NT2/D1 (cell line): ENCODE measurements at regions not wholly inside any gene's neighbourhood (a gene's known extent, or its start where the extent isn't known, plus 50 kb on each side); places are given as distances from the start of the nearest gene placed in this dataset.

ENCODE experiments used
- DNase-seq: peaks from one replicate; pipeline ENCODE4 v3.0.0-alpha.2; 2011; ENCODE audit warnings: low read depth, low spot score
- H3K27me3 ChIP-seq: 2 replicates; pipeline ENCODE4 v1.6.0; 2011; ENCODE audit warnings: mild to moderate bottlenecking; ENCODE audit not compliant: insufficient read length, insufficient read depth
- H3K36me3 ChIP-seq: 2 replicates; pipeline ENCODE4 v1.6.1; 2011; ENCODE audit warnings: mild to moderate bottlenecking, low read length, mixed read lengths; ENCODE audit not compliant: insufficient read depth, insufficient read length
- H3K4me1 ChIP-seq: 2 replicates; pipeline ENCODE4 v1.5.1; 2011; ENCODE audit not compliant: insufficient read depth, insufficient read length
- H3K4me3 ChIP-seq: 2 replicates; pipeline ENCODE4 v1.5.1; 2011; ENCODE audit warnings: low read depth; ENCODE audit not compliant: insufficient read length
- H3K9ac ChIP-seq: 2 replicates; pipeline ENCODE4 v1.6.0; 2011; ENCODE audit warnings: low read depth; ENCODE audit not compliant: insufficient read length
- H3K9me3 ChIP-seq: 2 replicates; pipeline ENCODE4 v1.5.1; 2011; ENCODE audit warnings: mild to moderate bottlenecking, low read length; ENCODE audit not compliant: insufficient read depth
- SUZ12 ChIP-seq: IDR thresholded peaks from 2 replicates; pipeline ENCODE4 v1.6.1; 2011; ENCODE audit not compliant: insufficient read length, insufficient read depth; ENCODE audit errors: extremely low read depth
- YY1 ChIP-seq: IDR thresholded peaks from 2 replicates; pipeline ENCODE4 v1.6.1; 2011; ENCODE audit not compliant: insufficient read length, insufficient read depth
- ZNF274 ChIP-seq: IDR thresholded peaks from 2 replicates; pipeline ENCODE4 v1.6.1; 2011; ENCODE audit warnings: mild to moderate bottlenecking, low read depth, low read length

- Histone ChIP-seq H3K4me3 (no peak overlapping the region), H3K27me3 (no peaks in the 10 kb centered on the region), H3K9ac (no peak overlapping the region), H3K36me3 (no peaks in the 10 kb centered on the region), H3K9me3 (no peaks in the 10 kb centered on the region), H3K4me1 (no peaks in the 10 kb centered on the region)
- no peak for DNase-seq
- TF ChIP-seq YY1 = no peak
- TF ChIP-seq ZNF274 = no peak
- TF ChIP-seq SUZ12 = no peak
These were observed 215.1 kb downstream of the SEC61B start for GRCh38 chr9:99437145-99437544.

- Histone ChIP-seq H3K27me3 (no peaks in the 10 kb centered on the region), H3K36me3 (no peaks in the 10 kb centered on the region), H3K4me3 (no peak overlapping the region), H3K9me3 (no peaks in the 10 kb centered on the region), H3K4me1 (no peaks in the 10 kb centered on the region), H3K9ac (no peak overlapping the region)
- no peak for TF ChIP-seq SUZ12
- no peak for TF ChIP-seq YY1
- no peak for TF ChIP-seq ZNF274
- DNase-seq = no peak
These were observed 216.5 kb downstream of the SEC61B start for GRCh38 chr9:99438596-99438995.

GRCh38 chr9:99441829-99442228, 219.7 kb downstream of the SEC61B start:
- Histone ChIP-seq H3K36me3 (no peaks in the 10 kb centered on the region), H3K27me3 (no peaks in the 10 kb centered on the region), H3K4me3 (no peak overlapping the region), H3K9me3 (no peaks in the 10 kb centered on the region), H3K9ac (no peak overlapping the region), H3K4me1 (no peaks in the 10 kb centered on the region)
- no peak for DNase-seq
- TF ChIP-seq YY1 = no peak
- no peak for TF ChIP-seq SUZ12
- no peak for TF ChIP-seq ZNF274

- DNase-seq = no peak
- no peak for TF ChIP-seq YY1
- Histone ChIP-seq H3K9me3 (no peaks in the 10 kb centered on the region), H3K36me3 (no peaks in the 10 kb centered on the region), H3K4me3 (no peak overlapping the region), H3K9ac (no peak overlapping the region), H3K4me1 (no peaks in the 10 kb centered on the region), H3K27me3 (no peaks in the 10 kb centered on the region)
These were observed 223.3 kb downstream of the SEC61B start for GRCh38 chr9:99445371-99445891.

- TF ChIP-seq ZNF274 = no peak
- TF ChIP-seq SUZ12 = no peak
- no peak for TF ChIP-seq YY1
- no peak overlapping the region for H3K4me3 ChIP-seq
- no peaks in the 10 kb centered on the region for H3K27me3 ChIP-seq
- H3K9me3 ChIP-seq = no peaks in the 10 kb centered on the region
- H3K36me3 ChIP-seq = no peaks in the 10 kb centered on the region
- H3K4me1 ChIP-seq = no peaks in the 10 kb centered on the region
- DNase-seq = no peak
- no peak overlapping the region for H3K9ac ChIP-seq
These were observed 223.8 kb downstream of the SEC61B start for GRCh38 chr9:99445920-99446319.

- Histone ChIP-seq H3K9ac (no peak overlapping the region), H3K9me3 (no peaks in the 10 kb centered on the region), H3K36me3 (no peaks in the 10 kb centered on the region), H3K4me3 (no peak overlapping the region), H3K4me1 (peaks cover 3% of the 10 kb centered on the region), H3K27me3 (no peaks in the 10 kb centered on the region)
- no peak for TF ChIP-seq YY1
- no peak for TF ChIP-seq SUZ12
- no peak for TF ChIP-seq ZNF274
- no peak for DNase-seq
These were observed 225.9 kb downstream of the SEC61B start for GRCh38 chr9:99447951-99448350.

- Histone ChIP-seq H3K9ac (no peak overlapping the region), H3K27me3 (no peaks in the 10 kb centered on the region), H3K4me3 (no peak overlapping the region), H3K9me3 (no peaks in the 10 kb centered on the region), H3K4me1 (peaks cover 3% of the 10 kb centered on the region), H3K36me3 (no peaks in the 10 kb centered on the region)
- DNase-seq = no peak
- TF ChIP-seq ZNF274 (no peak), YY1 (no peak), SUZ12 (no peak)
These were observed 227.6 kb downstream of the SEC61B start for GRCh38 chr9:99449726-99450125.

GRCh38 chr9:99451112-99451606, 229.1 kb downstream of the SEC61B start:
- H3K27me3 ChIP-seq = no peaks in the 10 kb centered on the region
- H3K9me3 ChIP-seq = no peaks in the 10 kb centered on the region
- DNase-seq = peak; percentile 22
- TF ChIP-seq SUZ12 = no peak
- no peak for TF ChIP-seq ZNF274
- TF ChIP-seq YY1 = no peak
- no peaks in the 10 kb centered on the region for H3K36me3 ChIP-seq
- H3K9ac ChIP-seq = no peak overlapping the region
- H3K4me1 ChIP-seq = peaks cover 3% of the 10 kb centered on the region
- no peak overlapping the region for H3K4me3 ChIP-seq
